22Rv1 (cell line): ENCODE measurements at regions not wholly inside any gene's neighbourhood (a gene's known extent, or its start where the extent isn't known, plus 50 kb on each side); places are given as distances from the start of the nearest gene placed in this dataset.

Experiments
- CTCF ChIP-seq: fragments of 450-650 bp; IDR thresholded peaks from 2 replicates; pipeline ENCODE4 v1.5.1; 2017; ENCODE audit warnings: mild to moderate bottlenecking
- ZFX ChIP-seq: fragments of 450-650 bp; IDR thresholded peaks from 2 replicates; pipeline ENCODE4 v1.6.1; 2017; ENCODE audit warnings: antibody characterized with exemption, borderline replicate concordance

GRCh38 chr6:169979873-169980432 lies 228.5 kb downstream of the ERMARD start:
- TF ChIP-seq CTCF: no peak
- no peak for TF ChIP-seq ZFX
